GM19452 (cell line): ENCODE measurements at regions not wholly inside any gene's neighbourhood (a gene's known extent, or its start where the extent isn't known, plus 50 kb on each side); places are given as distances from the start of the nearest gene placed in this dataset.

Experiments used
- ATAC-seq: cut with Tn5 transposase; IDR thresholded peaks from one replicate; pipeline ENCODE4 v1.9.1; 2021; ENCODE audit not compliant: unreplicated experiment

- no peak for ATAC-seq
Measured at GRCh38 chr1:219405531-219406331, 207.2 kb downstream of the ZC3H11B start.

GRCh38 chr1:219404629-219405028 is 208.3 kb downstream of the ZC3H11B start:
- ATAC-seq: no peak

DNA sequence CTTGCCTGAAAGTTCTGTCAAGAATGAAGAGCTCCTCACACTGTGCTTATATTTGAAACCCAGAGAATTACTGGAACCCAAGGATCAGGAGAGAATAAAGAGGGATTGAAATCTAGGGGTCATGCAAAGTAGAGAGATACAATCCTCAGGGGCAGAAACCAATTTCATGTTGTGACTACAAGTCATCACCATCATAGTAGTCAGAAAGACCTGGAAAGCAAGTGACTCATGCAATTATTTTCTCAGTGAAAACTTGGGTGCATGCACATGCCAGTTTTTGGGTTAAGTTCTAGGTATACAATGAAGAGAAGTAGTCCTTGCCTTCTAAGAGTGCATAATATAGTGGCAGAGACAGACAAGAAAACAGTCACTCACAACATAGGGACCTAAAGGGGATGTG is 210.0 kb downstream of the ZC3H11B start:
- ATAC-seq: no peak

DNA sequence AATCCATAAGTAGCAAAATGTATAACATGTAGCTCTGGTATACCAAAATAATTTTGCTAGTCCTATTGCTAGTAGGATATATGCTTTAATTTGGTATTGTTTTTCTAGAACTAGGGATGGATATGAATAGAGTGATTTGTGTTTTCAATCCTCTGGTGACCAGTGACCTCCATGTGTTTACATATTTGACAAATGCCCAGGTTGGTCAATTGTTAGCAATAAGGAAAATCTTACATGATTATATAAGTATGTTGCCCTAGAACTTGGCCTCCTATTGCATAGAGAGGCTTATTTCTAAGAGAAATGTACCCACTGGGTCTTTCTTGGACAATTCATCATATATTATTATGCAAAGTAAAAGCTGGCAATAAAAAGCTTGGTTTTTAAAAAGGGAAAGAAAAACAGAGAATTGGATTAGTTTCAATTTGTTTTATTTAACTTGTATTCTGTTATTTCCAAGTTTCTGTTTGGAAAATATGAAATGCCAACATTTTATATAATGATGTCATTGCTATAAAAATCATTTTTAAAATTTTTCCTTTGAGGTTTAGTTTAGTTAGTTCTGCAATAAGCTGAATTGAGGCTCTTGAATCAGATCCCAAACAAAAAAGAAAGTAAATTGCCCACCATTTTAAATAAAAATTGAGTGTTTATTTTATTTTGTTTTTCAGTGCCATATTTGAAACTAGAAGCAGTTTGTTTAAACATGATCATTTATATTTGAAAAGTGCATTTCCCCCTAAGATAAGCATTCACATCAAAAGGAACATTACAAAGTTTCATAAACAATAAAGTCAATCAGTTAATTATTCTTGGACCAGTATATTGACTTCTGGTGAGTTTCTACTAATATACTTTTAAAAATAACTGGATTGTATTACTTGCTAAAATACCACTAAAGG is 210.9 kb downstream of the ZC3H11B start:
- no peak for ATAC-seq

DNA sequence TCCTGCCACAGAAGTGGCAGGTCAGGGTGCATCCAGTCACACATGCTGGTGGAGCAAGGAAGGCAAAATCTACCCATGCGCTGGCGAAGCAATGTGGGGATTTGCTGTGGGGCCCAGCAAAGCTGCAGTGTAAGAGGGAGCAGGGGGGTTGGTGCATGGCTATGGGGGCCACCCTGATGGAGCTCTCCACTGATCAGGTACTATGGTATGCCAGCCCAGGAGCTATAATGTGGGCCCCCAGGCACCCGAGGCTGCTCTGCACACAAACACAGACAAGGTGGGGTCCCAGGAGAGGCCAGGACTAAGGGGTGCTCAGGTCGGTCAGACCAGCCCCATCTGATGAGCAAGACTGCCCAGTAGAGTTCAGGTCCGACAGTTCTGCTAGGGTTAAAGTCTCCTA is 213.5 kb downstream of the ZC3H11B start:
- ATAC-seq: no peak

GRCh38 chr1:219398815-219399396 is 214.0 kb downstream of the ZC3H11B start:
- no peak for ATAC-seq

GRCh38 chr1:219397511-219397910 is 215.4 kb downstream of the ZC3H11B start:
- no peak for ATAC-seq

- ATAC-seq: no peak
Measured at GRCh38 chr1:219391297-219391696, 217.6 kb downstream of the LYPLAL1 start.

DNA sequence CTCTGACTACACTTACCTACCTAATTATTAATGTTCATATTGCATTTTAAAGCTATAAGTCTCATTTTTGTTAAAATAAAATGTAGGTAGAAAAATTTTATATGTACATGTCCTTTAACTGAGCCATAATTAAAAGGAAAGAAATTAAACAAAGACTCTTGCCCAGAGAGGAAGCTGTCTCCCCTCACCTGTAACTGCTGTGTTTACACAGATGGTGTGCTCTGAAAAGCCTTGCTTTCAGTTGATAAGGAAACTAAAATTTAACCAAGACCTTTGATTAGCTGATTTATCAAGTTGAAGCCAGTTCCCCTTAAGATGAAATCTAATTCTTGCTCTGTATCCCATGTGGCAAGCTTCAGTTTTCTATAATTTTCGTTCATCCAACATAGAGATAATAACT is 213.5 kb downstream of the LYPLAL1 start:
- no peak for ATAC-seq

DNA sequence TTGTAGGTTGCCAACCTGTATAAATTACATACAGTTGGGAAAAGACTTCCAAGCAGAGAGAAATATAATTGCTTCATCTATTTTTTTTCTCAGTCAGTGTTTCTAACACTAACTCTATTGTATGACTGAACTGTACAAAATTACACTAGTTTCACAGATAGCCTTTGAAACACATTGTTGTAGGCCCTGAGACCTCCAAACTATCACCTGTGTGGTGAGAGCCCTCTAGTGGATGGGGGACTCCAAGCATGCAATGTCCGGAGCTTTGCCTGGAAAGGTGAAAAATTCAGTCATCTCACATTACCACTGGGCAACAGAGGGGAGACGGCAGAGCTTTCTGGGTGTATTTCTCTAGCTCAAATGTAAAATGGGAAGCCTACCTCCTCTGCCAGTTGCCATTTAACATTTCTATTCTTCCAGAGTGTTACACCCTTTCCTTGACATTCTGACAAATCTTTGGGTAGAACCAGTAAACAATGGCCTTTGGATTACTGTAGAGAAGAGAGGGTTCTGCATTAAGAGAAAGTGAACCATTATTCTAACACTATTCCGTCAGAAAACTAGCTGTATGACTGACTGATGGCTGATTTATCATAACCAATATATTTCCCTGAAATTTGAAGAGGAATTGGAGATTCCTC is 212.2 kb downstream of the LYPLAL1 start:
- peak; percentile 97 for ATAC-seq

- ATAC-seq: no peak
Measured at GRCh38 chr1:219383281-219383680, 209.6 kb downstream of the LYPLAL1 start.

DNA sequence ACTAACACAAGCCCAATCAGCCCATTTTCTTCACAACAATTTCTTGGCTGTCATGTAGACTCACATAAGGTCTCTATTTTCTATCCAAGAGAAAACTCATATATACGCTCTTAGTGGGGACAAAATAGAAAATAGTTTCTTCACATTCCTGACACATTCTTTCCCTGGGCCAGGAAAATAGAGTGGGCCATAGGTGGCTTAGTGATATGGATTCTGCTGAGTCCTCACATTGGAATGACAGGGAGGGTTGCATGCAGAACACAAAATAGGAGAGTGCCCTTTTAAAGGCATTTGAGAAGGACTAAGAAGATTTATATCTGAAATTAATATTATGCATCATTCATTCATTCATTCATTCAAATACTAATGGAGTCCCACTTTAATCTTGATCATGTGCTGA is 207.7 kb downstream of the LYPLAL1 start:
- no peak for ATAC-seq

DNA sequence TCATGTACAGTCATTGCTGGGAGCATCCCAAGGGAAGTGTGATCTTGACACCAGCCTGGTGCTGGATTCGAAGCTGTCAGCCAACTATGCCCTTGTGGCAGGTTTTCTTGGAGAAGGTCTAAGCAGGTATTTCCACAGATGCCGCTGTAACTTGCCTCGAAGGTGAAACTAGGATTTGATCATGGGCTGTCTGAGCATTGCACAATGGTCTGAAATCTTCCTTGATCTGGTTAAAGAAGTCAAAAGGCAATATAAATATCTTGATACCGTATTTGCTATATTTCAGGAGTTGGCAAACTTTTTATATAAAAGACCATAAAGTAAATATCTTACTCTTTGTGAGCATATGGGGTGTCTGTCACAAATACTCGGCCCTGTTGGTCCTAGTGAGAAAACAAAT is 206.8 kb downstream of the LYPLAL1 start:
- no peak for ATAC-seq

GRCh38 chr1:219379691-219380090 is 206.0 kb downstream of the LYPLAL1 start:
- no peak for ATAC-seq

- ATAC-seq: no peak
Measured at GRCh38 chr1:219374636-219375035, 201.0 kb downstream of the LYPLAL1 start.

DNA sequence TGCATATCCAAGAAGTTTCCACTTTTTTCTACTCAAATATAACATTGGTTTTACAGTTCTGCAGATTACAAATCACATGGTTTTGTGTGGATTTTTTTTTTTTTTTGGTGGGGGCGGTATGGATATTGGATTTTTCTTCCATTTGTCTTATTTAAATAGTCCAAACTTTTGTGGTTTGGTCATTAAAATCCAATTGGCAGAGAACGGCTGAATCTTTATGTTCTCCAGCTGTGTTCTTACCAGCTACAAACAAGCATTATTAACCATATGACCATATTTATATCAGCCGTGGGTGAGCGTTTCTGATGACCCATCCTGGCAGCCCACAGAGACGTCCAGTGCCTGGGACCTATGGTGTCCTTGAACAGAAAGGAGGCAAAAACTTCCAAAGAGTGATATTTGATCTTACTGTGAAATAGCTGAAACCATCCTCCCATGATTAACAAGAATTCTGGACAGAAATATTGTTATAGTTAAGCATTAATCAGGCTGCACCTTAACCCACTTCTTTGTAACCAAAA is 200.4 kb downstream of the LYPLAL1 start:
- no peak for ATAC-seq

DNA sequence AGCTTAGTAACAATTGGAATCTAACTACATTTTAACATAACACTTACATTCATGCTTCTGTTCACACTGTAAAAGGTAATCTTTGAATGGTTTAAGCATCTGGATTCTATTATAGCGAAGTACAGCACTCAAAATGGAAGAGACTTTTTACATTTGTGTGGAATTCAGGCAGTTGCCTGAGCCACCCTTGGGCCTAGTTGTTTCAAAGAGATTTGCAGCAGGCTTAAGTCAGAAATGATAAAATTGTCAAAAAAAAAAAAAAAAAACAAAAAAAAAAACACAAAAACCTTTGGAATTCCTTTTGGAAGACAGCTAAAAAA is 199.9 kb downstream of the LYPLAL1 start:
- no peak for ATAC-seq

GRCh38 chr1:219372916-219373615 is 199.4 kb downstream of the LYPLAL1 start:
- ATAC-seq: no peak

GRCh38 chr1:219371471-219371870 is 197.8 kb downstream of the LYPLAL1 start:
- no peak for ATAC-seq

DNA sequence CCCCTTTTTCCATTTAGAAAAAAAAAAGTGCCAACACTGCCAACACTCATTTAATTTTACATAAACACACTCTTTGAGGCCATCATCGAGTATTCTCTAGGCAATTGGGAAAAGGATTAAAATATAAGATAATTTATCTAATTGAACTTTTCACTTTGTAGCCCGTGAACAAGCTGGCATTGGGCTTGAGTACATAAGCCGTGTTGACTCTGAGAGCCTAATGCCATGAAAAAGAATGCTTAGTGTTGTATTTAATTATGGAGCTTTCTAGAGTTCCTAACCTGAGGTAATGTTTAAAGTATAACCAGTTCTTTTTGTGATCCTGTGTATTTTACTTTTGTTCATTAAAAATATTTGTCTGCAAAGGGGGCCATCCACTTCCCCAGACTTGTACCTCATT is 193.8 kb downstream of the LYPLAL1 start:
- ATAC-seq: no peak

DNA sequence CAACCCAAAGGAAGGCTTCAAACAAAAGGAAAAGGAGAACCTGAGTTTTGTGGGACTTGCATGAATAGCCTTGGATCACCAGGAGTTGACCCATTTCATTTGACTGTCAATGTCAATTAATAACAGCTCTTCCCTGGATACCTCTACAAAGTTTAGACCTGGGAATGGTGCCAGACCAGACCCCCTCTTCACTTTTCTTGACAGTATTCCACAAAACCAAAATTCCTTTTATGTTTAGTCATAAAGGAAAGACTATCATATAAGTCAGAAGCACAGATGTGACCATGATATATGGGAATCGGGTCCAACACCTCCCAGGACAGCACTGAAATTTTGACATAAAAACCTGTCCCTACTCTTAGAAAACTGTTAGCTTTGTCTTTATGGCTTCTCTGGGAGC is 191.8 kb downstream of the LYPLAL1 start:
- ATAC-seq: no peak
